B cell (primary cell): ENCODE measurements at regions not wholly inside any gene's neighbourhood (a gene's known extent, or its start where the extent isn't known, plus 50 kb on each side); places are given as distances from the start of the nearest gene placed in this dataset.

Experiments
- ATAC-seq: fragments of 200-7000 bp; cut with Tn5 transposase; one replicate; pipeline ENCODE4 v1.10.0; 2021; ENCODE audit warnings: low read depth, mild to moderate bottlenecking, moderate number of reproducible peaks, moderate library complexity
- CTCF ChIA-PET: fragments of 350-600 bp; sonication (Branson Sonifier 250); formaldehyde crosslinking; loops from one replicate; lab custom pipeline; 2021; ENCODE audit warnings: antibody characterized with exemption, inconsistent platforms; lab: Charles Lee
- POLR2A ChIA-PET: fragments of 350-600 bp; sonication (Branson Sonifier 250); formaldehyde crosslinking; loops from one replicate; lab custom pipeline; 2021; ENCODE audit warnings: antibody characterized with exemption; lab: Charles Lee
- DNase-seq: peaks from one replicate; pipeline ENCODE4 v3.0.0; 2013
- H2AFZ ChIP-seq: 2 replicates; pipeline ENCODE4 v1.6.1; 2012; ENCODE audit warnings: mild to moderate bottlenecking, low read depth, low read length; ENCODE audit not compliant: insufficient read depth, poor library complexity, severe bottlenecking
- H3K27ac ChIP-seq, 2 donors: 1 replicate in 1 of 2; 2 replicates in 1 of 2; pipeline ENCODE4 v1.5.1; 2012 to 2013; ENCODE audit warnings: low read length in 2 of 2, mild to moderate bottlenecking in 2 of 2, moderate library complexity in 1 of 2
- H3K27me3 ChIP-seq, 4 experiments: fragments of 200-600 bp in 1 of 4; sonication (generic) in 1 of 4; replicated peaks in 1 of 4; 1 replicate in 2 of 4; 2 replicates in 2 of 4; pipeline versions ENCODE4 v1.6.1 to v1.7.0; 2013 to 2016; ENCODE audit warnings: low read length in 3 of 4, mild to moderate bottlenecking in 2 of 4, mixed read lengths in 1 of 4, moderate library complexity in 1 of 4; ENCODE audit not compliant: insufficient read depth in 4 of 4, control insufficient read depth in 3 of 4; ENCODE audit errors: control extremely low read depth in 1 of 4
- H3K36me3 ChIP-seq, 2 experiments: replicated peaks in 1 of 2; 1 replicate in 1 of 2; 2 replicates in 1 of 2; pipeline versions ENCODE4 v1.6.1 to v1.7.1; 2013; ENCODE audit warnings: low read length in 1 of 2; ENCODE audit not compliant: insufficient read depth in 2 of 2, control insufficient read depth in 1 of 2; ENCODE audit errors: control extremely low read depth in 1 of 2, extremely low read depth in 1 of 2
- H3K4me1 ChIP-seq, 2 donors: fragments of 200-600 bp in 1 of 2; sonication (generic) in 1 of 2; 1 replicate in 1 of 2; 2 replicates in 1 of 2; pipeline versions ENCODE4 v1.5.1 to v1.6.1; 2013 to 2017; ENCODE audit warnings: low read length in 2 of 2; ENCODE audit not compliant: control insufficient read depth in 2 of 2, insufficient read depth in 2 of 2
- H3K4me2 ChIP-seq: replicated peaks from 2 replicates; pipeline ENCODE3; 2012; ENCODE audit warnings: mild to moderate bottlenecking, low read depth, low read length; ENCODE audit not compliant: poor library complexity, severe bottlenecking
- H3K4me3 ChIP-seq, 5 experiments: fragments of 200-600 bp in 1 of 5; sonication (generic) in 1 of 5; 1 replicate in 3 of 5; 2 replicates in 2 of 5; pipeline versions ENCODE4 v1.5.1 to v1.7.0; 2011 to 2016; ENCODE audit warnings: low read length in 4 of 5, mild to moderate bottlenecking in 4 of 5, low read depth in 2 of 5, control low read depth in 1 of 5, moderate library complexity in 1 of 5; ENCODE audit not compliant: insufficient read depth in 1 of 5; ENCODE audit errors: control extremely low read depth in 1 of 5, extremely low read depth in 1 of 5
- H3K79me2 ChIP-seq: fragments of 200-600 bp; sonication (generic); one replicate; pipeline ENCODE4 v1.6.0; 2016; ENCODE audit warnings: low read length; ENCODE audit not compliant: control insufficient read depth, insufficient read depth
- H3K9ac ChIP-seq: fragments of 200-600 bp; sonication (generic); 2 replicates; pipeline ENCODE4 v1.6.1; 2017; ENCODE audit warnings: mild to moderate bottlenecking, low read length, moderate library complexity
- H3K9me3 ChIP-seq, 3 donors: one replicate each; pipeline versions ENCODE4 v1.6.1 to v1.7.1; 2013; ENCODE audit warnings: low read length in 2 of 3; ENCODE audit not compliant: control insufficient read depth in 2 of 3, insufficient read depth in 1 of 3; ENCODE audit errors: control extremely low read depth in 1 of 3
- H4K20me1 ChIP-seq: 2 replicates; pipeline ENCODE4 v1.6.0; 2012; ENCODE audit warnings: mild to moderate bottlenecking, low read length; ENCODE audit not compliant: insufficient read depth, control insufficient read depth, poor library complexity, severe bottlenecking
- H3K27ac Mint-ChIP-seq: one replicate; pipeline ENCODE4 v1.8.0; 2021; ENCODE audit warnings: mixed read lengths
- H3K27me3 Mint-ChIP-seq: one replicate; pipeline ENCODE4 v1.8.0; 2021; ENCODE audit warnings: mixed read lengths
- H3K4me1 Mint-ChIP-seq: one replicate; pipeline ENCODE4 v1.8.0; 2021; ENCODE audit warnings: mixed read lengths
- H3K4me3 Mint-ChIP-seq: one replicate; pipeline ENCODE4 v1.8.0; 2021; ENCODE audit warnings: mixed read lengths
- H3K9me3 Mint-ChIP-seq: one replicate; pipeline ENCODE4 v1.8.0; 2022; ENCODE audit warnings: mixed read lengths; ENCODE audit not compliant: insufficient read depth
- CTCF ChIP-seq: fragments of 200-600 bp; IDR thresholded peaks from one replicate; pipeline ENCODE4 v1.8.0; 2022; ENCODE audit warnings: antibody characterized with exemption, mild to moderate bottlenecking
- EZH2 ChIP-seq: IDR thresholded peaks from 2 replicates; pipeline ENCODE4 v1.6.1; 2012; ENCODE audit warnings: borderline replicate concordance, low read depth, mild to moderate bottlenecking, moderate library complexity, low read length; ENCODE audit not compliant: insufficient read depth, poor library complexity, severe bottlenecking
- WGBS: methylation state at CpG from one replicate; pipeline ENCODE4 v1.1.5; 2013; ENCODE audit warnings: missing lambda C conversion rate; ENCODE audit not compliant: insufficient coverage; 5-methylcytosine and 5-hydroxymethylcytosine counted together
- intact Hi-C: fragments of 100-400 bp; cut with micrococcal nuclease; formaldehyde crosslinking; loops from one replicate; pipeline ENCODE4 v1.10.0; 2022

- Mint-ChIP-seq H3K4me3 (no peak overlapping the region), H3K9me3 (no peaks in the 10 kb centered on the region), H3K4me1 (no peaks in the 10 kb centered on the region), H3K27ac (no peak overlapping the region), H3K27me3 (no peaks in the 10 kb centered on the region)
- no peak overlapping the region for H3K27ac ChIP-seq
- 59% methylated on average over 2 of the region's 3 CpGs for WGBS
- no peaks in the 10 kb centered on the region for H3K79me2 ChIP-seq
- H3K4me1 ChIP-seq: no peaks in the 10 kb centered on the region
- no peak for TF ChIP-seq CTCF
- no peak for TF ChIP-seq EZH2
- ChIA-PET POLR2A (no interaction called here), CTCF (no interaction called here)
- no peaks in the 10 kb centered on the region for H3K9me3 ChIP-seq
- no peak overlapping the region for H3K4me3 ChIP-seq
- intact Hi-C loops: no loop called here
- H2AFZ ChIP-seq: no peak overlapping the region
- ATAC-seq (no peak), DNase-seq (no peak)
- H3K36me3 ChIP-seq: no peaks in the 10 kb centered on the region
- no peak overlapping the region for H3K4me2 ChIP-seq
- H4K20me1 ChIP-seq: no peaks in the 10 kb centered on the region
- no peaks in the 10 kb centered on the region for H3K27me3 ChIP-seq
- H3K9ac ChIP-seq: no peak overlapping the region
Observed at GRCh38 chr5:29099585-29099984, 2061.2 kb upstream of the CDH9 start.

GRCh38 chr5:29089591-29090130 lies 2051.3 kb upstream of the CDH9 start:
- no peak overlapping the region for H3K4me2 ChIP-seq
- H3K4me3 Mint-ChIP-seq: no peak overlapping the region
- CTCF ChIA-PET: no interaction called here

More at GRCh38 chr5:29089591-29090130, 2051.3 kb upstream of the CDH9 start:
- Histone ChIP-seq H3K9me3 (no peaks in the 10 kb centered on the region), H3K27ac (no peak overlapping the region), H4K20me1 (no peaks in the 10 kb centered on the region), H2AFZ (no peak overlapping the region), H3K79me2 (no peaks in the 10 kb centered on the region), H3K9ac (no peak overlapping the region), H3K4me3 (no peak overlapping the region), H3K4me1 (no peaks in the 10 kb centered on the region), H3K36me3 (no peaks in the 10 kb centered on the region), H3K27me3 (no peaks in the 10 kb centered on the region)
- no CpG with 5 or more reads among the region's 1 CpG for WGBS
- H3K4me1 Mint-ChIP-seq: no peaks in the 10 kb centered on the region
- H3K9me3 Mint-ChIP-seq: peaks cover 4% of the 10 kb centered on the region
- no peaks in the 10 kb centered on the region for H3K27me3 Mint-ChIP-seq
- ATAC-seq (no peak), DNase-seq (no peak)
- no peak overlapping the region for H3K27ac Mint-ChIP-seq
- TF ChIP-seq EZH2: no peak
- TF ChIP-seq CTCF: no peak
- POLR2A ChIA-PET: no interaction called here
- intact Hi-C loops: no loop called here
